GM12892 (cell line): ENCODE measurements at regions not wholly inside any gene's neighbourhood (a gene's known extent, or its start where the extent isn't known, plus 50 kb on each side); places are given as distances from the start of the nearest gene placed in this dataset.

Experiments used
- POLR2A ChIP-seq: IDR thresholded peaks from 2 replicates; pipeline ENCODE4 v1.6.1; 2011; ENCODE audit warnings: low read depth, low read length, control low read depth
- POLR2AphosphoS5 ChIP-seq: IDR thresholded peaks from 2 replicates; pipeline ENCODE4 v1.6.1; 2011; ENCODE audit warnings: low read depth, low read length, control low read depth
- TAF1 ChIP-seq: IDR thresholded peaks from 2 replicates; pipeline ENCODE4 v1.6.1; 2011; ENCODE audit warnings: low read depth, mild to moderate bottlenecking, control low read depth, low read length, borderline replicate concordance

DNA sequence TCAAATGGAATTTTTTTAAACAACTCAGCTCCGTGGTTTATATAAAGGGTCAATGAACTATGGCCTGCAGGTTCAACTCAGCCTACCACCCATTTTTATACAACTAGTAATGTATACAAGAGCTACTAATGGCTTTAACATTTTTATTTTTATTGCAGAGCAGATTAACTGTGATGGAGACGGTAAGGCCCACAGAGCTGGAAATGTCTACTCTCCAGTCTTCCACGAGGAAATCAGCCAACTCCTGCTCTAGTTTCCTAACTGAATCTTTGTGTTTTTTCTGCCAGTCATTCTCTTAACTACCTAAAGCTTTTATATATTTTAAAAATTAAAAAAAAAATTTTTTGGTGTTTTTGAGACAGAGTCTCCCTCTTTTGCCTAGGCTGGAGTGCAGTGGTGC lies 385.1 kb upstream of the MAF start:
- TF ChIP-seq POLR2AphosphoS5 (no peak), POLR2A (no peak), TAF1 (no peak)
